ENCODE measurements at regions not wholly inside any gene's neighbourhood (a gene's known extent, or its start where the extent isn't known, plus 50 kb on each side); places are given as distances from the start of the nearest gene placed in this dataset.

GRCh38 chr20:12161734-12162133 lies 244.0 kb downstream of the BTBD3 start:
- no peak for DNase-seq (ENCODE audit: extremely low read depth, low read depth)
- no peak for TF ChIP-seq CTCF (IDR thresholded peaks at IDR 0.05; ENCODE audit: low read depth, low read length, missing control alignments)

DNA sequence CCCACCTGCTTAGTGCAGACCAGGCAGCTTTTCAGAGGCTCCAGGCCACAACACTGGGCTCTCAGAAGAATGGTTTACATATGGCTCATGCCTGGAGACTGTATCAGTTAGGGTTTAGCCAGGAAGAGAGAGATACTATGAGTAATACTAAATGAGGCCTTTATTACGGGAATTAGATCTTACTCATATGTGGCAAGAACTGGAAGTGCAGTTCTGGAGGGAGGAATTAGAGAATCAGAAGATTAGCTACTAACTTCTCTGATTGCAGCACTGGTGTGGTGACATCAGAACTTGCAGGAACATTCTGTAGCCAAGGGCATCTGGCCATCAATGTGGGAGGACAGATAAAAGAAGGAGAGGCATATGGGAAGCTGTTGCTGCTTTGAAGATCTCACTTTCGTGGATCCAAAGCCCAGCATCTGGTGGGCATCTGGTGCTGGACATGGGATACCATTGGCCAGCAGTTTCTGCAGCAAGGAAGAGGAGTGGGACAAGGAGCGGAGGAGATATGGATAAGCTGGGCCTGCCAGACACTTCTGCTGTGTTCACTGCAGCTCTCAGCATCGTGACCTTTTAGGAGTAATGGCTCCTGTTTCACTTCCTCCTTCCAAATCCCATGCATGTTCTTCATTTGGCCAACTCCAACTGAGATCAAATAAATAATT lies 248.5 kb downstream of the BTBD3 start:
- TF ChIP-seq CTCF (IDR thresholded peaks at IDR 0.05; ENCODE audit: low read depth, low read length, missing control alignments): no peak
- DNase-seq (ENCODE audit: extremely low read depth, low read depth): peak; percentile 55
- no peak overlapping the region for H3K4me3 ChIP-seq (replicated peaks; ENCODE audit: low read depth, low read length)

More at GRCh38 chr20:12161734-12162133, 244.0 kb downstream of the BTBD3 start:
- H3K4me3 ChIP-seq (replicated peaks; ENCODE audit: low read depth, low read length): no peak overlapping the region

- no peak for TF ChIP-seq CTCF (IDR thresholded peaks at IDR 0.05; ENCODE audit: low read depth, low read length, missing control alignments)
- no peak for DNase-seq (ENCODE audit: extremely low read depth, low read depth)
- no peak overlapping the region for H3K4me3 ChIP-seq (replicated peaks; ENCODE audit: low read depth, low read length)
Measured at GRCh38 chr20:12170406-12170805, 252.7 kb downstream of the BTBD3 start.

DNA sequence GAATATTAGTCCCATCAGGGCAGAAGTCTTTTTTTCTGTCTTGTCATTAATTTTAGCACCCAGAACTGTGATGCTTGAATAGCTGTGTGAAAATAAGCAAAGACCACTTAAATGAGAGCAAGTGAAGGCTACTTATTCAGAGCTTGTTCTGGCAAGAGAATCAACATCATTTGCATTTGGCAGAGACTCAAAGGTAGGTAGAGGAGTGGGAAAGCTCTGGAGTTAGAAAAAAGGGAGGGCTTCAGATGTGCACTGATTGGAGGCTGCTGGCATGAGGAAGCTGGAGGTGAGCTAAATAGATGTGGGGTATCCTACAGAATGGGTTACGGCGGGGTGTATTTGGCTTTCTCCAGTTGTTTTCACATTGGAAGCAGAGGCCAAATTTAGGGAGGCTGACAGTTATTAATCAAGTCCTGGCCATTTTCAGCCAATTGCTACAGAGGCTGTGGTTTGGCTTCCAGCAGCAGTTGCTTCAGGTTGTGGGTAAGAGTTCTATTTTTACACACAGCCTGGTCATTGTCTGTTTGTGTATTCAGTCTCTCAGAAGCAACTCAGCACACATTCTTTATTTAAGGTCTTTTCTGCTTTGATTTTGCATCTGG lies 254.3 kb downstream of the BTBD3 start:
- no peak overlapping the region for H3K4me3 ChIP-seq (replicated peaks; ENCODE audit: low read depth, low read length)
- DNase-seq (ENCODE audit: extremely low read depth, low read depth): no peak

DNA sequence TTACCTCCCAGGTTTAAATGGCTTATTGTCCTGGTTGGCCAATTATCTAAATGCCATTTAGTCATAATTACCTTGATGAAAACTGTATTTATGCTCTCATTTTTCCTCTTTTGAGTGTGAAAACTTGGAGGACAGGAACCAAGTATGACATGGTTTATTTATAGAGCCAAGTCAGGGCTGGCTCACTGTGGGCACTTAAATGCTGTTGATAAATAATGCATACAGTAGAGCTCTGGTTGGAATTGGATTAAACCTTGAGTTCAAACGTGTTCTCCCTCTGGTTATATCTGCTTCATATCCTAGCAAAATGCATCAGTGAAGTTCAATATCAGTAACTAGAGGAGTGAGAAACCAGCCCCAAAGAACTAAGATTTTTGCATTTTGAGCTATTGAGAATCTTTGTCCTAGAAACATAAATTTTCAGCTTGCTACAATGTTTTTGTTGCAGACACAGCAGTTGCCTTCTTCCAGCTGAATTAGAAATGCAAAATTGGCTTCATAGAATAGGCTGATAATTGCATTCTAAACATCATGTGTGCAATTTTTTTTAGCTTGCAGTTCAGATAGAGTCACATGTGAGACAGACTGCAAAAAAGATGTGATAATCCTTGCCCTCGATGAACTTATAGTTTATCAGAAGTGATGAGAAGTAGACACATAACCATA lies 255.8 kb downstream of the BTBD3 start:
- no peak for DNase-seq (ENCODE audit: extremely low read depth, low read depth)
- no peak for TF ChIP-seq CTCF (IDR thresholded peaks at IDR 0.05; ENCODE audit: low read depth, low read length, missing control alignments)
- no peak overlapping the region for H3K4me3 ChIP-seq (replicated peaks; ENCODE audit: low read depth, low read length)

More for the DNA sequence above, 254.3 kb downstream of the BTBD3 start:
- no peak for TF ChIP-seq CTCF (IDR thresholded peaks at IDR 0.05; ENCODE audit: low read depth, low read length, missing control alignments)

DNA sequence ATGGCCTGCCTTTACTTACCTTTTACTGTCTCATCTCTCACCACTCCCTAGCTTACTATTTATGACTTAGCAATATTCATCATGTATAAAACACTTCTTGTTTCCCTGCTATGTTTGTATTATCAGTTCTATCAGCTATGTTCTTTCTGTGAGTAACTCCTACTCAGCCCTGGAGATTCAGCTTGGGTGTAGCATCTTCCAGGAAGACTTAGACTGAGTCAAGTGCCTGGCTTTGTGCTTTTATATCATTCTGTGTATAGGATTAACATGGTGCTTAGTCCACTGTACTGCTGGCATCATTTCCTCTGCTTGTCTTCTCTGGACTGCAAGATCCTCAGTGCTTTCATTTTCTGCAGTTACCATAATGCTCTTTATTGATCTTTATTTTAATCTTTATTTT lies 257.8 kb downstream of the BTBD3 start:
- no peak for TF ChIP-seq CTCF (IDR thresholded peaks at IDR 0.05; ENCODE audit: low read depth, low read length, missing control alignments)
- DNase-seq (ENCODE audit: extremely low read depth, low read depth): no peak
- H3K4me3 ChIP-seq (replicated peaks; ENCODE audit: low read depth, low read length): no peak overlapping the region
